Mesenchymal stem cell (in vitro differentiated cells and primary cell): ENCODE measurements at regions not wholly inside any gene's neighbourhood (a gene's known extent, or its start where the extent isn't known, plus 50 kb on each side); places are given as distances from the start of the nearest gene placed in this dataset.

ENCODE experiments used
- DNase-seq: peaks from one replicate; pipeline ENCODE4 v3.0.0-alpha.2; 2013
- H2AFZ ChIP-seq: one replicate; pipeline ENCODE4 v1.6.1; 2013; ENCODE audit warnings: low read depth, mild to moderate bottlenecking, control low read depth, inconsistent platforms, low read length, moderate library complexity
- H2AK5ac ChIP-seq: 2 replicates; pipeline ENCODE4 v1.6.1; 2013; ENCODE audit warnings: low read length, moderate library complexity, mild to moderate bottlenecking, inconsistent platforms; ENCODE audit not compliant: severe bottlenecking
- H2BK120ac ChIP-seq: one replicate; pipeline ENCODE4 v1.6.1; 2013; ENCODE audit warnings: low read depth, mild to moderate bottlenecking, inconsistent platforms, low read length, moderate library complexity
- H2BK12ac ChIP-seq, 2 experiments: one replicate each; pipeline ENCODE4 v1.6.1; 2013; ENCODE audit warnings: inconsistent platforms in 2 of 2, low read length in 2 of 2, mild to moderate bottlenecking in 2 of 2, moderate library complexity in 2 of 2, control low read depth in 1 of 2
- H2BK15ac ChIP-seq: one replicate; pipeline ENCODE4 v1.6.1; 2013; ENCODE audit warnings: mild to moderate bottlenecking, low read depth, inconsistent platforms; ENCODE audit not compliant: poor library complexity, severe bottlenecking
- H2BK5ac ChIP-seq: 2 replicates; pipeline ENCODE4 v1.6.1; 2013; ENCODE audit warnings: low read depth, mild to moderate bottlenecking, low read length, control low read depth, inconsistent platforms; ENCODE audit not compliant: poor library complexity, severe bottlenecking
- H3K14ac ChIP-seq, 2 experiments: one replicate each; pipeline ENCODE4 v1.6.1; 2013; ENCODE audit warnings: inconsistent platforms in 2 of 2, low read length in 2 of 2, control low read depth in 1 of 2, mild to moderate bottlenecking in 1 of 2, moderate library complexity in 1 of 2
- H3K18ac ChIP-seq, 2 experiments: one replicate each; pipeline ENCODE4 v1.6.1; 2013; ENCODE audit warnings: inconsistent platforms in 2 of 2, low read length in 2 of 2, control low read depth in 1 of 2, low read depth in 1 of 2, mild to moderate bottlenecking in 1 of 2
- H3K23ac ChIP-seq, 2 experiments: one replicate each; pipeline ENCODE4 v1.6.1; 2013; ENCODE audit warnings: inconsistent platforms in 2 of 2, low read length in 2 of 2, mild to moderate bottlenecking in 2 of 2, moderate library complexity in 2 of 2, control low read depth in 1 of 2
- H3K27ac ChIP-seq: 2 replicates; pipeline ENCODE4 v1.5.1; 2013; ENCODE audit warnings: mild to moderate bottlenecking, moderate library complexity, low read length, control low read depth, inconsistent platforms; ENCODE audit not compliant: poor library complexity, severe bottlenecking
- H3K27me3 ChIP-seq, 2 experiments: 2 replicates each; pipeline versions ENCODE4 v1.6.1 to v1.7.0; 2013; ENCODE audit warnings: low read length in 2 of 2, mild to moderate bottlenecking in 2 of 2, moderate library complexity in 2 of 2, control low read depth in 1 of 2, inconsistent platforms in 1 of 2; ENCODE audit not compliant: control insufficient read depth in 1 of 2, insufficient read depth in 1 of 2
- H3K36me3 ChIP-seq, 2 experiments: 2 replicates each; pipeline versions ENCODE4 v1.6.1 to v1.7.0; 2013; ENCODE audit warnings: low read length in 2 of 2, control low read depth in 1 of 2, inconsistent platforms in 1 of 2, low read depth in 1 of 2, mild to moderate bottlenecking in 1 of 2; ENCODE audit not compliant: insufficient read depth in 2 of 2, control insufficient read depth in 1 of 2
- H3K4ac ChIP-seq, 2 experiments: one replicate each; pipeline ENCODE4 v1.6.1; 2013; ENCODE audit warnings: inconsistent platforms in 2 of 2, low read length in 2 of 2, mild to moderate bottlenecking in 2 of 2, moderate library complexity in 2 of 2, control low read depth in 1 of 2, low read depth in 1 of 2
- H3K4me1 ChIP-seq: 2 replicates; pipeline ENCODE4 v1.6.1; 2013; ENCODE audit warnings: low read depth, low read length, control low read depth; ENCODE audit not compliant: control insufficient read depth, insufficient read depth
- H3K4me2 ChIP-seq: 2 replicates; pipeline ENCODE4 v1.6.1; 2013; ENCODE audit warnings: low read length, mild to moderate bottlenecking, inconsistent platforms; ENCODE audit not compliant: poor library complexity, severe bottlenecking
- H3K4me3 ChIP-seq, 2 experiments: 2 replicates each; pipeline versions ENCODE4 v1.5.1 to v1.7.0; 2013; ENCODE audit warnings: low read length in 2 of 2, mild to moderate bottlenecking in 2 of 2, control low read depth in 1 of 2, low read depth in 1 of 2; ENCODE audit not compliant: insufficient read depth in 1 of 2
- H3K79me1 ChIP-seq: replicated peaks from 2 replicates; pipeline ENCODE4 v1.6.1; 2013; ENCODE audit warnings: mild to moderate bottlenecking, control low read depth, low read length, inconsistent platforms; ENCODE audit not compliant: poor library complexity, severe bottlenecking
- H3K9ac ChIP-seq: 2 replicates; pipeline ENCODE4 v1.7.0; 2013; ENCODE audit warnings: mild to moderate bottlenecking, low read length, moderate library complexity
- H3K9me3 ChIP-seq: 2 replicates; pipeline ENCODE4 v1.7.0; 2013; ENCODE audit warnings: mild to moderate bottlenecking, low read length; ENCODE audit not compliant: control insufficient read depth
- H4K8ac ChIP-seq: one replicate; pipeline ENCODE4 v1.6.1; 2013; ENCODE audit warnings: inconsistent platforms, mild to moderate bottlenecking, low read length, moderate library complexity
- H4K91ac ChIP-seq: one replicate; pipeline ENCODE4 v1.6.1; 2013; ENCODE audit warnings: mild to moderate bottlenecking, low read length, inconsistent platforms
- WGBS: methylation state at CpG from one replicate; pipeline ENCODE4 v1.1.7; 2013; ENCODE audit warnings: mixed read lengths; 5-methylcytosine and 5-hydroxymethylcytosine counted together

- Histone ChIP-seq H2AFZ (no peak overlapping the region), H3K4ac (no peak overlapping the region), H2AK5ac (no peak overlapping the region), H3K4me1 (peaks cover 2% of the 10 kb centered on the region), H3K9me3 (no peaks in the 10 kb centered on the region), H3K27me3 (no peaks in the 10 kb centered on the region), H2BK15ac (no peak overlapping the region), H3K27ac (no peak overlapping the region), H3K14ac (no peak overlapping the region), H2BK5ac (no peak overlapping the region), H3K9ac (no peak overlapping the region), H4K8ac (no peak overlapping the region), H2BK120ac (no peak overlapping the region), H4K91ac (no peak overlapping the region), H2BK12ac (no peak overlapping the region), H3K4me3 (no peak overlapping the region), H3K4me2 (no peak overlapping the region), H3K18ac (no peak overlapping the region), H3K23ac (no peak overlapping the region), H3K36me3 (no peaks in the 10 kb centered on the region), H3K79me1 (no peaks in the 10 kb centered on the region)
- DNase-seq, result no peak
- 77% methylated on average over 4 of the region's 4 CpGs for WGBS
Observed at GRCh38 chr5:40401284-40402006, 278.3 kb upstream of the PTGER4 start.

GRCh38 chr5:40400245-40400644 is 279.5 kb upstream of the PTGER4 start:
- no peaks in the 10 kb centered on the region for H3K36me3 ChIP-seq
- no peak overlapping the region for H4K8ac ChIP-seq
- H3K4me3 ChIP-seq, result no peak overlapping the region
- no peaks in the 10 kb centered on the region for H3K27me3 ChIP-seq
- H3K9me3 ChIP-seq, result no peaks in the 10 kb centered on the region
- no peak overlapping the region for H4K91ac ChIP-seq
- no peak overlapping the region for H3K4me2 ChIP-seq
- no peak overlapping the region for H3K14ac ChIP-seq
- H3K18ac ChIP-seq, result no peak overlapping the region
- H3K27ac ChIP-seq, result no peak overlapping the region
- no peak overlapping the region for H2BK5ac ChIP-seq
- H3K9ac ChIP-seq, result no peak overlapping the region
- H3K23ac ChIP-seq, result no peak overlapping the region
- H2AK5ac ChIP-seq, result no peak overlapping the region
- H2BK12ac ChIP-seq, result no peak overlapping the region
- H3K4ac ChIP-seq, result no peak overlapping the region
- H2BK15ac ChIP-seq, result no peak overlapping the region
- H2AFZ ChIP-seq, result no peak overlapping the region
- H2BK120ac ChIP-seq, result no peak overlapping the region
- DNase-seq, result no peak
- H3K79me1 ChIP-seq, result no peaks in the 10 kb centered on the region
- WGBS, result no CpG with 5 or more reads among the region's 1 CpG
- peaks cover 2% of the 10 kb centered on the region for H3K4me1 ChIP-seq

DNA sequence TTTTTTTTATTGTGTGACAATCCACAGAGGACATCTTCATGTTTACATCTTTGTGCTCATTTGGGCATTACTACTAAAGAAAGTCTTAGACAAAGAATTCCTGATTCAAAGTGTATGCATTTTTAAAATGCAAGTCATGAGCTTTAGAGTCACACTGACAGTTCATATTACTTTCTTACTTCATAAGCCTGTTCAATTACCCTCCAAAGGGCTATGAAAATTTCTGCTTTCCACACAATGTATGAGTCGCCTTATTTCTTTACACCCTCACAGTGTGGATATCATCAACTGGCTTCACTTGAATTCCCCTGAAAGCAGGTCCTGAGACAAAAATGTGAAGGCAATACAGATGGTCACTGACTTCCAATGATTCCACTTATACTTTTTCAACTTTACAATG is 280.4 kb upstream of the PTGER4 start:
- H4K8ac ChIP-seq, result no peak overlapping the region
- 85% methylated on average over 1 of the region's 1 CpG for whole genome bisulfite sequencing
- H3K4ac ChIP-seq, result no peak overlapping the region
- H2AFZ ChIP-seq, result no peak overlapping the region
- H3K9me3 ChIP-seq, result no peaks in the 10 kb centered on the region
- no peak overlapping the region for H3K23ac ChIP-seq
- H3K4me2 ChIP-seq, result no peak overlapping the region
- H2BK15ac ChIP-seq, result no peak overlapping the region
- H3K4me3 ChIP-seq, result no peak overlapping the region
- no peak overlapping the region for H2BK5ac ChIP-seq
- no peaks in the 10 kb centered on the region for H3K79me1 ChIP-seq
- H3K27ac ChIP-seq, result no peak overlapping the region
- no peak overlapping the region for H4K91ac ChIP-seq
- no peak overlapping the region for H3K14ac ChIP-seq
- peaks cover 2% of the 10 kb centered on the region for H3K4me1 ChIP-seq
- H2BK12ac ChIP-seq, result no peak overlapping the region
- H3K18ac ChIP-seq, result no peak overlapping the region
- no peak overlapping the region for H2BK120ac ChIP-seq
- H3K36me3 ChIP-seq, result no peaks in the 10 kb centered on the region
- no peak overlapping the region for H3K9ac ChIP-seq
- no peak for DNase-seq
- H3K27me3 ChIP-seq, result no peaks in the 10 kb centered on the region
- no peak overlapping the region for H2AK5ac ChIP-seq

DNA sequence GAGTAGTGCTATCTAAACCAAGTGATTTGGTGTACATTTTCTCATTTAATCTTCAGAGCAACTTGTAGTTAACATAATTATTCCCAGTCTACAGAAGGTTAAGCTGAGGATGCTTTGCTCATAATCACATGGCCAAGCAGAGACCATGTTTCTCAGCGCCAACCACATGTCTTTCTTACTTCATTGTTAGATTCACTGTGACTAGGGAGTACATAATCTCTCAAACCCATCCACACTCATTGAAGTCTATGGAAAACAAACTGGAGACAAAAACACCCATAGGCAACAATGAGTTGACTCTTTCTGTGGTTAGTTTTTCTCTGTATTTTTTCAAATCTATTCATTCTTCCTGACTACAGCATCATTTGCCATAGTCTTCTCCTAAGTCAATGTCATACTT is 281.7 kb upstream of the PTGER4 start:
- Histone ChIP-seq H3K27ac (no peak overlapping the region), H3K36me3 (no peaks in the 10 kb centered on the region), H2AFZ (no peak overlapping the region), H3K14ac (no peak overlapping the region), H2AK5ac (no peak overlapping the region), H3K4me1 (peaks cover 2% of the 10 kb centered on the region), H3K23ac (no peak overlapping the region), H3K4me2 (no peak overlapping the region), H3K18ac (no peak overlapping the region), H4K8ac (no peak overlapping the region), H3K79me1 (no peaks in the 10 kb centered on the region), H2BK12ac (no peak overlapping the region), H3K9me3 (no peaks in the 10 kb centered on the region), H2BK15ac (no peak overlapping the region), H3K9ac (no peak overlapping the region), H3K4ac (no peak overlapping the region), H4K91ac (no peak overlapping the region), H3K4me3 (no peak overlapping the region), H2BK5ac (no peak overlapping the region), H2BK120ac (no peak overlapping the region), H3K27me3 (no peaks in the 10 kb centered on the region)
- DNase-seq, result no peak
- 94% methylated on average over 1 of the region's 1 CpG for whole genome bisulfite sequencing
